Vagina (tissue), 2 donors: ENCODE measurements at regions not wholly inside any gene's neighbourhood (a gene's known extent, or its start where the extent isn't known, plus 50 kb on each side); places are given as distances from the start of the nearest gene placed in this dataset.

Source experiments
- POLR2A ChIP-seq, 2 donors: fragments of 450-650 bp; IDR thresholded peaks; one replicate each; pipeline ENCODE4 v1.6.1; 2017; ENCODE audit warnings: antibody characterized with exemption in 2 of 2, mild to moderate bottlenecking in 2 of 2, moderate library complexity in 2 of 2
- TF ChIP-seq, protein P1 (sequence below), 3 experiments: fragments of 450-650 bp in 2 of 3; fragments of 200-600 bp in 1 of 3; sonication (generic) in 1 of 3; IDR thresholded peaks; one replicate each; pipeline ENCODE4 v1.5.1; 2017 to 2019; ENCODE audit warnings: antibody characterized with exemption in 3 of 3, mild to moderate bottlenecking in 2 of 3, moderate library complexity in 2 of 3

GRCh38 chr15:96213045-96213444, 117.5 kb upstream of the NR2F2 start:
- TF ChIP-seq, protein P1, sequence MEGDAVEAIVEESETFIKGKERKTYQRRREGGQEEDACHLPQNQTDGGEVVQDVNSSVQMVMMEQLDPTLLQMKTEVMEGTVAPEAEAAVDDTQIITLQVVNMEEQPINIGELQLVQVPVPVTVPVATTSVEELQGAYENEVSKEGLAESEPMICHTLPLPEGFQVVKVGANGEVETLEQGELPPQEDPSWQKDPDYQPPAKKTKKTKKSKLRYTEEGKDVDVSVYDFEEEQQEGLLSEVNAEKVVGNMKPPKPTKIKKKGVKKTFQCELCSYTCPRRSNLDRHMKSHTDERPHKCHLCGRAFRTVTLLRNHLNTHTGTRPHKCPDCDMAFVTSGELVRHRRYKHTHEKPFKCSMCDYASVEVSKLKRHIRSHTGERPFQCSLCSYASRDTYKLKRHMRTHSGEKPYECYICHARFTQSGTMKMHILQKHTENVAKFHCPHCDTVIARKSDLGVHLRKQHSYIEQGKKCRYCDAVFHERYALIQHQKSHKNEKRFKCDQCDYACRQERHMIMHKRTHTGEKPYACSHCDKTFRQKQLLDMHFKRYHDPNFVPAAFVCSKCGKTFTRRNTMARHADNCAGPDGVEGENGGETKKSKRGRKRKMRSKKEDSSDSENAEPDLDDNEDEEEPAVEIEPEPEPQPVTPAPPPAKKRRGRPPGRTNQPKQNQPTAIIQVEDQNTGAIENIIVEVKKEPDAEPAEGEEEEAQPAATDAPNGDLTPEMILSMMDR (IDR thresholded peaks at IDR 0.05), result no peak
- no peak for TF ChIP-seq POLR2A (IDR thresholded peaks at IDR 0.05)
